ENCODE measurements at regions not wholly inside any gene's neighbourhood (a gene's known extent, or its start where the extent isn't known, plus 50 kb on each side); places are given as distances from the start of the nearest gene placed in this dataset.

- H3K4me2 ChIP-seq (ENCODE audit: low read length): no peak overlapping the region
- Mint-ChIP-seq H3K27ac (ENCODE audit: unreplicated experiment) (no peak overlapping the region), H3K9me3 (ENCODE audit: unreplicated experiment) (no peaks in the 10 kb centered on the region), H3K4me1 (ENCODE audit: low read depth, unreplicated experiment) (no peaks in the 10 kb centered on the region), H3K4me3 (ENCODE audit: unreplicated experiment) (no peak overlapping the region), H3K36me3 (ENCODE audit: low read depth, unreplicated experiment) (no peaks in the 10 kb centered on the region), H3K27me3 (ENCODE audit: low read depth, unreplicated experiment) (no peaks in the 10 kb centered on the region)
- H3K4me3 ChIP-seq (ENCODE audit: insufficient read depth, low read depth, low read length): no peak overlapping the region
- H3K4me1 ChIP-seq (ENCODE audit: insufficient read depth, low read length): no peaks in the 10 kb centered on the region
- H3K36me3 ChIP-seq (ENCODE audit: insufficient read depth, low read length): no peaks in the 10 kb centered on the region
- no peak overlapping the region for H3K9ac ChIP-seq (ENCODE audit: low read length)
- H3K79me2 ChIP-seq (ENCODE audit: insufficient read depth, low read length): no peaks in the 10 kb centered on the region
- H4K20me1 ChIP-seq (ENCODE audit: insufficient read depth, low read length): no peaks in the 10 kb centered on the region
- DNase-seq (ENCODE audit: low read depth): no peak
- H3K27me3 ChIP-seq (ENCODE audit: insufficient read depth, low read length): no peaks in the 10 kb centered on the region
- H2AFZ ChIP-seq (ENCODE audit: low read depth, low read length): no peak overlapping the region
- no peak overlapping the region for H3K27ac ChIP-seq (ENCODE audit: low read depth, low read length)
- FAIRE-seq: no peak
- no peaks in the 10 kb centered on the region for H3K9me3 ChIP-seq (ENCODE audit: insufficient read depth, low read depth, low read length)
- TF ChIP-seq EZH2 (IDR thresholded peaks at IDR 0.05; ENCODE audit: insufficient read depth, low read length) (no peak), CTCF (IDR thresholded peaks at IDR 0.05; ENCODE audit: insufficient read depth, low read depth, low read length) (no peak)
Observed at GRCh38 chr4:27717431-27717755, 856.8 kb downstream of the STIM2 start.

DNA sequence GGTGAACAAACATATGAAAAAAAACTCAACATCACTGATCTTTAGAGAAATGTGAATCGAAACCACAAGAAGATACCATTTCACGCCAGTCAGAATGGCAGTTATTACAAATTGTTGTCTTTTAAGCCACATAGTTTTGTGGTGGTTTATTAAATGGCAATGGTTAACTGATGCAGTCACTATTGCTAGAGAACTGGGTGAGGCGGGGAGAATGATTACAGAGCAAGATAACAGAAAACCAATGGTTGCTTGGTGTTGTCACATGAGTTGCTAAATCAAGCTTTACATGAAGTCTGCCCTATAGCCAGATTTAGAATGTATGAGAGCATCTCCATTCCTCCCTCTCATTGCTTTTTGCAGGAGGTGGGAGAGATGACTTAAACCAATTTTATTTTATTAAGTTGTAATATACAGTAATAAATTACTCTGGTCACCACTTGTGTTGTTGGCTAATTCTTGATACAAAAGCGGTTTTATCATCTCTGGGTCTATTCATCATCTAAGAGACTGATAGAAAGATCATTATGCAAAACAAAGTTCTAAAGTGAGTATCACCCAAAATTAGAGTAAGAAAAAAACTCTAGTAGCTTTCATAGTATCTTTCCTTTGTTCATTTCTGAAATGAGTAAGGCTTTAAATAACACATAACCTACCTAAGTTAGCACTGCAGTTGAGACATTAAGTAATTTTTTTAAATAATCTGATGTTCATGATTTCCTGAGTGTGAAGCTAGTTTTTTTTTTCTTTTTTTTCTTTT lies 859.5 kb downstream of the STIM2 start:
- TF ChIP-seq EZH2 (IDR thresholded peaks at IDR 0.05; ENCODE audit: insufficient read depth, low read length): no peak
- Mint-ChIP-seq H3K4me3 (ENCODE audit: unreplicated experiment) (no peak overlapping the region), H3K27ac (ENCODE audit: unreplicated experiment) (no peak overlapping the region), H3K4me1 (ENCODE audit: low read depth, unreplicated experiment) (no peaks in the 10 kb centered on the region), H3K36me3 (ENCODE audit: low read depth, unreplicated experiment) (no peaks in the 10 kb centered on the region), H3K9me3 (ENCODE audit: unreplicated experiment) (no peaks in the 10 kb centered on the region), H3K27me3 (ENCODE audit: low read depth, unreplicated experiment) (no peaks in the 10 kb centered on the region)
- no peak for FAIRE-seq
- Histone ChIP-seq H3K4me1 (ENCODE audit: insufficient read depth, low read length) (no peaks in the 10 kb centered on the region), H4K20me1 (ENCODE audit: insufficient read depth, low read length) (no peaks in the 10 kb centered on the region), H3K27me3 (ENCODE audit: insufficient read depth, low read length) (no peaks in the 10 kb centered on the region), H3K4me2 (ENCODE audit: low read length) (no peak overlapping the region), H3K9ac (ENCODE audit: low read length) (no peak overlapping the region), H3K27ac (ENCODE audit: low read depth, low read length) (no peak overlapping the region), H3K79me2 (ENCODE audit: insufficient read depth, low read length) (no peaks in the 10 kb centered on the region), H3K36me3 (ENCODE audit: insufficient read depth, low read length) (no peaks in the 10 kb centered on the region), H3K9me3 (ENCODE audit: insufficient read depth, low read depth, low read length) (no peaks in the 10 kb centered on the region), H3K4me3 (ENCODE audit: insufficient read depth, low read depth, low read length) (no peak overlapping the region), H2AFZ (ENCODE audit: low read depth, low read length) (no peak overlapping the region)
- no peak for DNase-seq (ENCODE audit: low read depth)

GRCh38 chr4:27721193-27721592 lies 860.6 kb downstream of the STIM2 start:
- Histone ChIP-seq H3K27me3 (ENCODE audit: insufficient read depth, low read length) (no peaks in the 10 kb centered on the region), H3K4me1 (ENCODE audit: insufficient read depth, low read length) (no peaks in the 10 kb centered on the region), H2AFZ (ENCODE audit: low read depth, low read length) (no peak overlapping the region), H3K4me3 (ENCODE audit: insufficient read depth, low read depth, low read length) (no peak overlapping the region), H3K36me3 (ENCODE audit: insufficient read depth, low read length) (no peaks in the 10 kb centered on the region), H3K4me2 (ENCODE audit: low read length) (no peak overlapping the region), H3K9me3 (ENCODE audit: insufficient read depth, low read depth, low read length) (no peaks in the 10 kb centered on the region), H3K9ac (ENCODE audit: low read length) (no peak overlapping the region), H4K20me1 (ENCODE audit: insufficient read depth, low read length) (no peaks in the 10 kb centered on the region), H3K79me2 (ENCODE audit: insufficient read depth, low read length) (no peaks in the 10 kb centered on the region), H3K27ac (ENCODE audit: low read depth, low read length) (no peak overlapping the region)
- no peaks in the 10 kb centered on the region for H3K27me3 Mint-ChIP-seq (ENCODE audit: low read depth, unreplicated experiment)
- no peaks in the 10 kb centered on the region for H3K4me1 Mint-ChIP-seq (ENCODE audit: low read depth, unreplicated experiment)
- no peaks in the 10 kb centered on the region for H3K36me3 Mint-ChIP-seq (ENCODE audit: low read depth, unreplicated experiment)
- H3K9me3 Mint-ChIP-seq (ENCODE audit: unreplicated experiment): no peaks in the 10 kb centered on the region
- TF ChIP-seq EZH2 (IDR thresholded peaks at IDR 0.05; ENCODE audit: insufficient read depth, low read length) (no peak), CTCF (IDR thresholded peaks at IDR 0.05; ENCODE audit: insufficient read depth, low read depth, low read length) (no peak)
- DNase-seq (ENCODE audit: low read depth): no peak
- H3K4me3 Mint-ChIP-seq (ENCODE audit: unreplicated experiment): no peak overlapping the region
- no peak overlapping the region for H3K27ac Mint-ChIP-seq (ENCODE audit: unreplicated experiment)
- FAIRE-seq: no peak

Measured in astrocyte (in vitro differentiated cells and primary cell).